ENCODE measurements at regions not wholly inside any gene's neighbourhood (a gene's known extent, or its start where the extent isn't known, plus 50 kb on each side); places are given as distances from the start of the nearest gene placed in this dataset.

GRCh38 chr6:144580039-144580438 is 294.9 kb downstream of the UTRN start:
- Histone ChIP-seq H3K9me3 (ENCODE audit: insufficient read depth, low read length) (no peaks in the 10 kb centered on the region), H3K27me3 (ENCODE audit: insufficient read depth, insufficient read length) (no peaks in the 10 kb centered on the region), H3K9ac (ENCODE audit: insufficient read length, low read depth) (no peak overlapping the region), H3K4me3 (ENCODE audit: insufficient read length, low read depth) (no peak overlapping the region), H3K36me3 (ENCODE audit: insufficient read depth, insufficient read length, low read length) (peaks cover 6% of the 10 kb centered on the region), H3K4me1 (ENCODE audit: insufficient read depth, insufficient read length) (no peaks in the 10 kb centered on the region)
- TF ChIP-seq SUZ12 (IDR thresholded peaks at IDR 0.05; ENCODE audit: extremely low read depth, insufficient read depth, insufficient read length) = no peak
- no peak for TF ChIP-seq YY1 (IDR thresholded peaks at IDR 0.05; ENCODE audit: insufficient read depth, insufficient read length)
- TF ChIP-seq ZNF274 (IDR thresholded peaks at IDR 0.05; ENCODE audit: low read depth, low read length) = no peak
- DNase-seq (ENCODE audit: low read depth, low spot score) = no peak

GRCh38 chr6:144580771-144581170 is 295.6 kb downstream of the UTRN start:
- H3K36me3 ChIP-seq (ENCODE audit: insufficient read depth, insufficient read length, low read length) = peaks cover 6% of the 10 kb centered on the region
- no peak overlapping the region for H3K9ac ChIP-seq (ENCODE audit: insufficient read length, low read depth)
- no peaks in the 10 kb centered on the region for H3K27me3 ChIP-seq (ENCODE audit: insufficient read depth, insufficient read length)
- no peak for TF ChIP-seq SUZ12 (IDR thresholded peaks at IDR 0.05; ENCODE audit: extremely low read depth, insufficient read depth, insufficient read length)
- TF ChIP-seq YY1 (IDR thresholded peaks at IDR 0.05; ENCODE audit: insufficient read depth, insufficient read length) = no peak
- TF ChIP-seq ZNF274 (IDR thresholded peaks at IDR 0.05; ENCODE audit: low read depth, low read length) = no peak
- H3K4me3 ChIP-seq (ENCODE audit: insufficient read length, low read depth) = no peak overlapping the region
- no peaks in the 10 kb centered on the region for H3K9me3 ChIP-seq (ENCODE audit: insufficient read depth, low read length)
- no peaks in the 10 kb centered on the region for H3K4me1 ChIP-seq (ENCODE audit: insufficient read depth, insufficient read length)
- no peak for DNase-seq (ENCODE audit: low read depth, low spot score)

DNA sequence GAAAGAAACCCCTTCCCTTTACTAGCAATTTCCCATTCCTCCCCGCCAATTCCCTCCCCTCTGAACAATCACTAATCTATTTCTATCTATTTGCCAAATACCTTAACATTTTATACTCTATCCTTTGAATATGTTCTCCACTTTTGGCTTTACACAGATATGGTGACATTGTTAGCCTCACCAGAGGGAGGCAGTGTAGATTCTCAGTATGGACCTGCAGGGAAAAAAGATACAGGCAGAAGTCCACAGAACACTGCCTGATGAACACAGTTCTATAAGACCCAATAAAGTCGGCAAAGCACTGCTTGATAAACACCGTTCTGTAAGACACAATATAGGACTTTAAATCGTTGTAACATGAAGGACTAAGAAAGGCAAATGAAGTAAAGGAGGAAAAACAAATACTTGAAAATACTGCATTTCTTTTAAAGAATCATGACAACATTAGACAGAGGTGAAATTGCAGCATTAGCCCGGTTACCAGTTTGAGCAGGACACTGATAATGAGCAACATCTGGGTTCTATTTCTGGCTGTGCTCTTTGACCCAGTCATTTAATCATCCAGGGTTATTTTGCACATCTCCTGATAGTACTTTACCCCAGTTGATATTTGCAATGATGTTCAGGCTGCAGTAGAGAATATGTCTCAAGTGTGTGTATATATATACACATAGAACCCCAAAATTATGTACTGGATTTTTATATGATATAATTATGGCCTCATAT is 296.8 kb downstream of the UTRN start:
- no peaks in the 10 kb centered on the region for H3K9me3 ChIP-seq (ENCODE audit: insufficient read depth, low read length)
- H3K4me3 ChIP-seq (ENCODE audit: insufficient read length, low read depth) = no peak overlapping the region
- no peak overlapping the region for H3K9ac ChIP-seq (ENCODE audit: insufficient read length, low read depth)
- TF ChIP-seq ZNF274 (IDR thresholded peaks at IDR 0.05; ENCODE audit: low read depth, low read length) (no peak), SUZ12 (IDR thresholded peaks at IDR 0.05; ENCODE audit: extremely low read depth, insufficient read depth, insufficient read length) (no peak), YY1 (IDR thresholded peaks at IDR 0.05; ENCODE audit: insufficient read depth, insufficient read length) (no peak)
- no peaks in the 10 kb centered on the region for H3K27me3 ChIP-seq (ENCODE audit: insufficient read depth, insufficient read length)
- H3K36me3 ChIP-seq (ENCODE audit: insufficient read depth, insufficient read length, low read length) = peaks cover 4% of the 10 kb centered on the region
- no peak for DNase-seq (ENCODE audit: low read depth, low spot score)
- H3K4me1 ChIP-seq (ENCODE audit: insufficient read depth, insufficient read length) = no peaks in the 10 kb centered on the region

DNA sequence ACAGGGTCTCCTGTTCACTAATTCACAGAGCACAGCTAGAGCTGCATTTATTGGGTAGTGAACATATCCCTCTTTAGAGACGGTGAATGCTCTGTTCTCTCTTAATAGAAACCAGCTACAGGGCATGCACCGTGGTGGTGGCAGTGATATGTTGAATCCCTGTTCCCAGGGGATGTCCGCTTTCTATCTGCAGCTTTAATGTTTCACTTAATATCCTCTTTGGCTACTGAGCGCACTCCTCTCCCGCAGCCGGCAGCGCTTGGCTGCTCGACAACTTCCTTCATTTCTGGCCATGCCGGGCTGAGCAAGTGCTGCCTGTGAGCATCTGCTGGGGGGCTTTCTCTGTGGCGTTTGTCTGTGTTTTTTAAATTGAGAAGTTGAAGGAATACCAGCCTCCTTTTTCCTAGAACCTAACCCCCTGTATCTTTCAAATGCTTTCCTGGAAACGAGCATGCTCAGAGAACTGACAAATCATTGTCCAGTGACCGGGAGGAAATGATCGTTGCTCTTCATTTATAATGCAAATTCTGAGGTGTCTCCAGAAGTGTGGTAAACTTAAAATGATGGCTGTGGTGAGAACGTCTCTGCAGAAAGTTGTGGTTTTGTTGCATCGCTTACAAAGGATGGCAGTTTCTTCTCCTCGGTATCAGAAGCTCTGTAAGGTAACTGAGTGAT is 297.9 kb downstream of the UTRN start:
- no peak for DNase-seq (ENCODE audit: low read depth, low spot score)
- H3K4me3 ChIP-seq (ENCODE audit: insufficient read length, low read depth) = no peak overlapping the region

DNA sequence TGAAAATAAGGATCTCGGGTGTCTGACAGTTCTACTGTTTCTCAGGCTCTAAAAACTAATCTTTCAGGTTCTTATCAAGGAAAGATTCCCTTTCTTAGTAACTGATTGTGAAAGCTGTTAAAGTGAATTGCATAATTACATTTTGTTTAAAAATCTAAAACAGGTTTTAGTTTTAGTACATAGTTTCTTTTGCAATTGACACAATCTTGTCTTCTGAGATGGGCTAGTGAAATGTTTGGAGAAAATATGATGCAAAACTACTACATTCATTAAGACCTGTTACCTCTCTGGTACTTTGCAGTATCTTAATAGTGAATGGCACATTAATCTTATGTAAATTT is 298.4 kb downstream of the UTRN start:
- Histone ChIP-seq H3K9me3 (ENCODE audit: insufficient read depth, low read length) (no peaks in the 10 kb centered on the region), H3K27me3 (ENCODE audit: insufficient read depth, insufficient read length) (no peaks in the 10 kb centered on the region), H3K9ac (ENCODE audit: insufficient read length, low read depth) (no peak overlapping the region), H3K36me3 (ENCODE audit: insufficient read depth, insufficient read length, low read length) (peaks cover 2% of the 10 kb centered on the region), H3K4me3 (ENCODE audit: insufficient read length, low read depth) (no peak overlapping the region), H3K4me1 (ENCODE audit: insufficient read depth, insufficient read length) (no peaks in the 10 kb centered on the region)
- no peak for TF ChIP-seq YY1 (IDR thresholded peaks at IDR 0.05; ENCODE audit: insufficient read depth, insufficient read length)
- DNase-seq (ENCODE audit: low read depth, low spot score) = no peak

More for the DNA sequence above, 297.9 kb downstream of the UTRN start:
- TF ChIP-seq ZNF274 (IDR thresholded peaks at IDR 0.05; ENCODE audit: low read depth, low read length) = no peak
- TF ChIP-seq SUZ12 (IDR thresholded peaks at IDR 0.05; ENCODE audit: extremely low read depth, insufficient read depth, insufficient read length) = no peak
- TF ChIP-seq YY1 (IDR thresholded peaks at IDR 0.05; ENCODE audit: insufficient read depth, insufficient read length) = no peak
- Histone ChIP-seq H3K4me1 (ENCODE audit: insufficient read depth, insufficient read length) (no peaks in the 10 kb centered on the region), H3K9ac (ENCODE audit: insufficient read length, low read depth) (no peak overlapping the region), H3K36me3 (ENCODE audit: insufficient read depth, insufficient read length, low read length) (peaks cover 2% of the 10 kb centered on the region), H3K9me3 (ENCODE audit: insufficient read depth, low read length) (no peaks in the 10 kb centered on the region), H3K27me3 (ENCODE audit: insufficient read depth, insufficient read length) (no peaks in the 10 kb centered on the region)

DNA sequence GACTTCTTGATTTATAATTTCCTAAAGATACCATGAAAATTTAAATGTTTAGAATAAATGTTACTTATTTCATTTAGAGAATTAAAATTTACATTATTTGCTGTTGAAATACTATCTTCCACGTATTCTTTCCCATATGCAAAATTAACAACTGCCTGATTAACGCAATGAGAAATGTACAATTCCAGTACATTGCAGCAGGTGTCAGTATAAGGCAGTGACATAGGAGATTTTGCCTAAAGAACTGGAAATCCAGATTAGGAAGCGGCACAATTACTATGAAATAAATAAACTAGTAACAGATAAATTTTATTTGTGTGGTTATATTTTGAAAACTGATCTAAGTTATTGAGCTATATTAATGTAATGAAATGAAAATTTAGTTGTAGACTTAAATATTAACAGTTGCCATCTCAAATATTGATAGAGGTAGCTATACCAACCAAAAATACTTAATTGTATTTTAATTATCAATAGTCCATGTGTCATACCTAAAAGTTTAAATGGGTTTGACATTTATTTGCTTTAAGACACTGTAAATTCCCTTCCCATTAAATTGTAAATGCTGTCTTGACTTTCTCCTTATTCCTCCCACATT is 300.2 kb downstream of the UTRN start:
- Histone ChIP-seq H3K4me1 (ENCODE audit: insufficient read depth, insufficient read length) (no peaks in the 10 kb centered on the region), H3K27me3 (ENCODE audit: insufficient read depth, insufficient read length) (no peaks in the 10 kb centered on the region), H3K4me3 (ENCODE audit: insufficient read length, low read depth) (no peak overlapping the region), H3K36me3 (ENCODE audit: insufficient read depth, insufficient read length, low read length) (no peaks in the 10 kb centered on the region), H3K9me3 (ENCODE audit: insufficient read depth, low read length) (no peaks in the 10 kb centered on the region), H3K9ac (ENCODE audit: insufficient read length, low read depth) (no peak overlapping the region)
- no peak for DNase-seq (ENCODE audit: low read depth, low spot score)
- TF ChIP-seq YY1 (IDR thresholded peaks at IDR 0.05; ENCODE audit: insufficient read depth, insufficient read length) (no peak), SUZ12 (IDR thresholded peaks at IDR 0.05; ENCODE audit: extremely low read depth, insufficient read depth, insufficient read length) (no peak), ZNF274 (IDR thresholded peaks at IDR 0.05; ENCODE audit: low read depth, low read length) (no peak)

DNA sequence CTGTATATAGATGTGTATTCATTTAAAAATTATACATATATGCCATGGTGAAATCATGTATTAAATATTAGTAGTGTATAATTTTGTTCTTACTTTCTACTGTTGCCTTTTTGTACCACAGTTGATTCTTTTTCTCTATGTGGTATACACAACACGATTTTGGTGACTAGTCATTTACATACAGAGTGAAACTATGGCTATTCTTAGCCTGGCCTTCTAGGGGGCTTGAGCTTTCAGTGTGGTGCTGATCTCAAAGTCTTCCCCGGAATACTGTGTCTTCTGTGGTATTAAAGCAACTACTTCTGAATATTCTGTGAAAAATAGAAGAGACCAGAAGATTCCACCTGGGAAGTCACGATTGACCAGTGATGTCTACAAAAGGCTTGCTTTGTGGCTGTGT is 301.9 kb downstream of the UTRN start:
- Histone ChIP-seq H3K9ac (ENCODE audit: insufficient read length, low read depth) (no peak overlapping the region), H3K9me3 (ENCODE audit: insufficient read depth, low read length) (no peaks in the 10 kb centered on the region), H3K36me3 (ENCODE audit: insufficient read depth, insufficient read length, low read length) (no peaks in the 10 kb centered on the region), H3K4me1 (ENCODE audit: insufficient read depth, insufficient read length) (no peaks in the 10 kb centered on the region), H3K4me3 (ENCODE audit: insufficient read length, low read depth) (no peak overlapping the region), H3K27me3 (ENCODE audit: insufficient read depth, insufficient read length) (no peaks in the 10 kb centered on the region)
- no peak for TF ChIP-seq SUZ12 (IDR thresholded peaks at IDR 0.05; ENCODE audit: extremely low read depth, insufficient read depth, insufficient read length)
- TF ChIP-seq YY1 (IDR thresholded peaks at IDR 0.05; ENCODE audit: insufficient read depth, insufficient read length) = no peak
- no peak for TF ChIP-seq ZNF274 (IDR thresholded peaks at IDR 0.05; ENCODE audit: low read depth, low read length)
- DNase-seq (ENCODE audit: low read depth, low spot score) = no peak

Measured in NT2/D1 (cell line).